MCF 10A (cell line): ENCODE measurements at regions not wholly inside any gene's neighbourhood (a gene's known extent, or its start where the extent isn't known, plus 50 kb on each side); places are given as distances from the start of the nearest gene placed in this dataset.

Source experiments
- BruUV-seq: library from RNA; stranded (reverse); fragments of 400-500 nt; replicated peaks from 2 replicates; lab custom pipeline; 2021; lab: Mats Ljungman, UMichigan
- CTCF ChIA-PET: fragments of 300-600 bp; sonication (Branson Sonifier 250); formaldehyde crosslinking; extraction: SDS; loops from one replicate; lab custom pipeline; 2021; ENCODE audit warnings: antibody characterized with exemption, inconsistent platforms; lab: Yijun Ruan, JAX
- POLR2A ChIA-PET: fragments of 300-600, 350-650 bp; sonication (Branson Sonifier 250); formaldehyde crosslinking; extraction: SDS; loops from one replicate; lab custom pipeline; 2020; ENCODE audit warnings: antibody characterized with exemption, inconsistent platforms; lab: Yijun Ruan, JAX
- DNase-seq: peaks from one replicate; pipeline ENCODE4 v3.0.0-alpha.2; 2018; ENCODE audit not compliant: unreplicated experiment
- H3K27ac Mint-ChIP-seq: one replicate; pipeline ENCODE4 v1.8.0; 2022; ENCODE audit warnings: mild to moderate bottlenecking, low read depth, mixed read lengths; ENCODE audit not compliant: unreplicated experiment
- H3K27me3 Mint-ChIP-seq: one replicate; pipeline ENCODE4 v1.8.0; 2022; ENCODE audit warnings: mixed read lengths; ENCODE audit not compliant: insufficient read depth, unreplicated experiment
- H3K36me3 Mint-ChIP-seq: one replicate; pipeline ENCODE4 v1.8.0; 2022; ENCODE audit warnings: mild to moderate bottlenecking, moderate library complexity, mixed read lengths; ENCODE audit not compliant: insufficient read depth, unreplicated experiment
- H3K4me1 Mint-ChIP-seq: one replicate; pipeline ENCODE4 v1.8.0; 2022; ENCODE audit warnings: mixed read lengths; ENCODE audit not compliant: insufficient read depth, unreplicated experiment
- H3K4me3 Mint-ChIP-seq: one replicate; pipeline ENCODE4 v1.8.0; 2022; ENCODE audit warnings: mild to moderate bottlenecking, moderate library complexity, mixed read lengths; ENCODE audit not compliant: unreplicated experiment
- H3K9me3 Mint-ChIP-seq: one replicate; pipeline ENCODE4 v1.8.0; 2022; ENCODE audit warnings: mixed read lengths; ENCODE audit not compliant: unreplicated experiment
- CTCF ChIP-seq: fragments of 200-600 bp; IDR thresholded peaks from one replicate; pipeline ENCODE4 v1.8.0; 2022; ENCODE audit warnings: antibody characterized with exemption, mild to moderate bottlenecking; ENCODE audit not compliant: unreplicated experiment
- intact Hi-C: fragments of 100-400 bp; cut with micrococcal nuclease; formaldehyde crosslinking; loops from 2 replicates; pipeline ENCODE4 v1.14.1; 2022

- ChIA-PET POLR2A (no interaction called here), CTCF (no interaction called here)
- no peaks in the 10 kb centered on the region for H3K4me1 Mint-ChIP-seq
- no peak for TF ChIP-seq CTCF
- H3K36me3 Mint-ChIP-seq = no peaks in the 10 kb centered on the region
- no TSS peak for BruUV-seq
- no peaks in the 10 kb centered on the region for H3K27me3 Mint-ChIP-seq
- peak overlapping the region; percentile 13 for H3K27ac Mint-ChIP-seq
- DNase-seq = no peak
- no peaks in the 10 kb centered on the region for H3K9me3 Mint-ChIP-seq
- no peak overlapping the region for H3K4me3 Mint-ChIP-seq
- intact Hi-C loops = no loop called here
These were observed 205.5 kb upstream of the TGFBR2 start for GRCh38 chr3:30400926-30401325.

- ChIA-PET CTCF (interaction anchor here (0.6 kb wide), 1 partner anchor 107 kb away, joined by 3 read pairs; no protein-coding TSS in a partner anchor), POLR2A (interaction anchor here (0.5 to 1.5 kb wide), 6 partner anchors 19 to 251 kb away, joined by 3 to 5 read pairs (median 4); no protein-coding TSS in a partner anchor)
- H3K36me3 Mint-ChIP-seq = no peaks in the 10 kb centered on the region
- H3K9me3 Mint-ChIP-seq = no peaks in the 10 kb centered on the region
- no peaks in the 10 kb centered on the region for H3K4me1 Mint-ChIP-seq
- intact Hi-C loops = no loop called here
- H3K27ac Mint-ChIP-seq = no peak overlapping the region
- TF ChIP-seq CTCF = no peak
- no peaks in the 10 kb centered on the region for H3K27me3 Mint-ChIP-seq
- BruUV-seq = no TSS peak
- DNase-seq = peak; percentile 33
- no peak overlapping the region for H3K4me3 Mint-ChIP-seq
These were observed 204.4 kb upstream of the TGFBR2 start for GRCh38 chr3:30401971-30402370.

GRCh38 chr3:30407651-30408050, 198.8 kb upstream of the TGFBR2 start:
- intact Hi-C loops = no loop called here
- no peaks in the 10 kb centered on the region for H3K36me3 Mint-ChIP-seq
- no peak overlapping the region for H3K4me3 Mint-ChIP-seq
- ChIA-PET CTCF (interaction anchor here (0.6 kb wide), 1 partner anchor 68 kb away, joined by 3 read pairs; no protein-coding TSS in a partner anchor), POLR2A (interaction anchor here (1.7 kb wide), 1 partner anchor 108 kb away, joined by 3 read pairs; no protein-coding TSS in a partner anchor)
- DNase-seq = no peak
- peaks cover 11% of the 10 kb centered on the region for H3K4me1 Mint-ChIP-seq
- peaks cover 14% of the 10 kb centered on the region for H3K9me3 Mint-ChIP-seq
- no peaks in the 10 kb centered on the region for H3K27me3 Mint-ChIP-seq
- peak overlapping the region; percentile 36 for H3K27ac Mint-ChIP-seq
- no TSS peak for BruUV-seq
- TF ChIP-seq CTCF = no peak

- intact Hi-C loops = no loop called here
- no TSS peak for BruUV-seq
- H3K36me3 Mint-ChIP-seq = no peaks in the 10 kb centered on the region
- DNase-seq = peak; percentile 50
- H3K9me3 Mint-ChIP-seq = peaks cover 14% of the 10 kb centered on the region
- ChIA-PET CTCF (interaction anchor here (0.6 kb wide), 1 partner anchor 69 kb away, joined by 3 read pairs; no protein-coding TSS in a partner anchor), POLR2A (interaction anchor here (1.1 to 1.7 kb wide), 2 partner anchors 102 to 107 kb away, joined by 3 read pairs; no protein-coding TSS in a partner anchor)
- peak overlapping the region; percentile 36 for H3K27ac Mint-ChIP-seq
- no peaks in the 10 kb centered on the region for H3K27me3 Mint-ChIP-seq
- no peak overlapping the region for H3K4me3 Mint-ChIP-seq
- TF ChIP-seq CTCF = no peak
- H3K4me1 Mint-ChIP-seq = peaks cover 11% of the 10 kb centered on the region
These were observed 198.3 kb upstream of the TGFBR2 start for GRCh38 chr3:30408105-30408557.
